ENCODE measurements at regions not wholly inside any gene's neighbourhood (a gene's known extent, or its start where the extent isn't known, plus 50 kb on each side); places are given as distances from the start of the nearest gene placed in this dataset.

DNA sequence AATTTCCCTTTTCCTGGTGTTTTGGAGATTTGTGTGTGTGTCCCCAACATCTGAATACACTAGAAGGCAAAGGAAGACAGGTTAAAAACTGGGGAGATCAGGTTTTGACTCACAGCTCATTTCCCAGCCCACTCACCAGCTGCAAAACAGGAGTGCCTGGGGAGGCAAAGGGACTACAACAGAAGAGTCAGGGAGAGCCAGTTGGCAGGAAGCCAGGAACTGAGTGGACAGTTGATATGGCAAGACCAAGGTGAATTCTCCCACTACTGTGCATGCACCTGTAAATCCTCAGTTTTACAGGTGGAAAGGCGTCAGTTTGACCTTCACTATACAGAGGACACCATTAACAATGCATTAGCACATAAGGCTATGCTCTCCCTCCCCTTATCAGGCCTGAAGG, 901.5 kb upstream of the SEMA6D start:
- Histone ChIP-seq H3K27ac (ENCODE audit: low read length) (no peak overlapping the region), H3K4me3 (ENCODE audit: low read depth in 2 of 2, low read length in 2 of 2) (no peak overlapping the region), H3K9me3 (ENCODE audit: control insufficient read depth, insufficient read depth, low read depth, low read length) (peaks cover 4% of the 10 kb centered on the region; the same call in 1 of the 2 replicates), H3K4me1 (ENCODE audit: control insufficient read depth, insufficient read depth, low read length) (no peaks in the 10 kb centered on the region), H3K27me3 (ENCODE audit: control insufficient read depth, insufficient read depth, low read length) (no peaks in the 10 kb centered on the region), H3K36me3 (ENCODE audit: control insufficient read depth, insufficient read depth, low read length) (no peaks in the 10 kb centered on the region)
- TF ChIP-seq, protein P1, sequence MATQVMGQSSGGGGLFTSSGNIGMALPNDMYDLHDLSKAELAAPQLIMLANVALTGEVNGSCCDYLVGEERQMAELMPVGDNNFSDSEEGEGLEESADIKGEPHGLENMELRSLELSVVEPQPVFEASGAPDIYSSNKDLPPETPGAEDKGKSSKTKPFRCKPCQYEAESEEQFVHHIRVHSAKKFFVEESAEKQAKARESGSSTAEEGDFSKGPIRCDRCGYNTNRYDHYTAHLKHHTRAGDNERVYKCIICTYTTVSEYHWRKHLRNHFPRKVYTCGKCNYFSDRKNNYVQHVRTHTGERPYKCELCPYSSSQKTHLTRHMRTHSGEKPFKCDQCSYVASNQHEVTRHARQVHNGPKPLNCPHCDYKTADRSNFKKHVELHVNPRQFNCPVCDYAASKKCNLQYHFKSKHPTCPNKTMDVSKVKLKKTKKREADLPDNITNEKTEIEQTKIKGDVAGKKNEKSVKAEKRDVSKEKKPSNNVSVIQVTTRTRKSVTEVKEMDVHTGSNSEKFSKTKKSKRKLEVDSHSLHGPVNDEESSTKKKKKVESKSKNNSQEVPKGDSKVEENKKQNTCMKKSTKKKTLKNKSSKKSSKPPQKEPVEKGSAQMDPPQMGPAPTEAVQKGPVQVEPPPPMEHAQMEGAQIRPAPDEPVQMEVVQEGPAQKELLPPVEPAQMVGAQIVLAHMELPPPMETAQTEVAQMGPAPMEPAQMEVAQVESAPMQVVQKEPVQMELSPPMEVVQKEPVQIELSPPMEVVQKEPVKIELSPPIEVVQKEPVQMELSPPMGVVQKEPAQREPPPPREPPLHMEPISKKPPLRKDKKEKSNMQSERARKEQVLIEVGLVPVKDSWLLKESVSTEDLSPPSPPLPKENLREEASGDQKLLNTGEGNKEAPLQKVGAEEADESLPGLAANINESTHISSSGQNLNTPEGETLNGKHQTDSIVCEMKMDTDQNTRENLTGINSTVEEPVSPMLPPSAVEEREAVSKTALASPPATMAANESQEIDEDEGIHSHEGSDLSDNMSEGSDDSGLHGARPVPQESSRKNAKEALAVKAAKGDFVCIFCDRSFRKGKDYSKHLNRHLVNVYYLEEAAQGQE (IDR thresholded peaks at IDR 0.05; ENCODE audit: insufficient read depth in 1 of 2, low read depth in 2 of 2, low read length in 1 of 2), result no peak
- TF ChIP-seq SIN3A (IDR thresholded peaks at IDR 0.05; ENCODE audit: borderline replicate concordance, insufficient read depth, low read depth, low read length), result no peak
- TF ChIP-seq, protein P2, sequence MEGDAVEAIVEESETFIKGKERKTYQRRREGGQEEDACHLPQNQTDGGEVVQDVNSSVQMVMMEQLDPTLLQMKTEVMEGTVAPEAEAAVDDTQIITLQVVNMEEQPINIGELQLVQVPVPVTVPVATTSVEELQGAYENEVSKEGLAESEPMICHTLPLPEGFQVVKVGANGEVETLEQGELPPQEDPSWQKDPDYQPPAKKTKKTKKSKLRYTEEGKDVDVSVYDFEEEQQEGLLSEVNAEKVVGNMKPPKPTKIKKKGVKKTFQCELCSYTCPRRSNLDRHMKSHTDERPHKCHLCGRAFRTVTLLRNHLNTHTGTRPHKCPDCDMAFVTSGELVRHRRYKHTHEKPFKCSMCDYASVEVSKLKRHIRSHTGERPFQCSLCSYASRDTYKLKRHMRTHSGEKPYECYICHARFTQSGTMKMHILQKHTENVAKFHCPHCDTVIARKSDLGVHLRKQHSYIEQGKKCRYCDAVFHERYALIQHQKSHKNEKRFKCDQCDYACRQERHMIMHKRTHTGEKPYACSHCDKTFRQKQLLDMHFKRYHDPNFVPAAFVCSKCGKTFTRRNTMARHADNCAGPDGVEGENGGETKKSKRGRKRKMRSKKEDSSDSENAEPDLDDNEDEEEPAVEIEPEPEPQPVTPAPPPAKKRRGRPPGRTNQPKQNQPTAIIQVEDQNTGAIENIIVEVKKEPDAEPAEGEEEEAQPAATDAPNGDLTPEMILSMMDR (IDR thresholded peaks at IDR 0.05), result no peak
- POLR2A ChIA-PET, result no interaction called here
- CTCF ChIA-PET, result no interaction called here
- in situ Hi-C loops (cut with HindIII; ENCODE audit: low pct_unique_long_range_greater_than_20kb, low sequenced_read_pairs) (no loop called here), intact Hi-C loops (cut with micrococcal nuclease; ENCODE audit: unreplicated experiment) (no loop called here)
- no TSS peak for BruUV-seq (replicated peaks)
- no peak for ATAC-seq
- no peak for DNase-seq (ENCODE audit: low read depth, low spot score)

- ChIA-PET CTCF (no interaction called here), POLR2A (no interaction called here)
- in situ Hi-C loops (cut with HindIII; ENCODE audit: low pct_unique_long_range_greater_than_20kb, low sequenced_read_pairs) (no loop called here), intact Hi-C loops (cut with micrococcal nuclease; ENCODE audit: unreplicated experiment) (no loop called here)
- H3K4me1 ChIP-seq (ENCODE audit: control insufficient read depth, insufficient read depth, low read length), result no peaks in the 10 kb centered on the region
- ATAC-seq (no peak), DNase-seq (ENCODE audit: low read depth, low spot score) (no peak)
- H3K9me3 ChIP-seq (ENCODE audit: control insufficient read depth, insufficient read depth, low read depth, low read length), result no peaks in the 10 kb centered on the region
- H3K27ac ChIP-seq (ENCODE audit: low read length), result no peak overlapping the region
- TF ChIP-seq POLR2AphosphoS5 (IDR thresholded peaks at IDR 0.05; ENCODE audit: low read depth, low read length), result no peak
- TF ChIP-seq, protein P1 (IDR thresholded peaks at IDR 0.05; ENCODE audit: insufficient read depth in 1 of 2, low read depth in 2 of 2, low read length in 1 of 2), result no peak
- TF ChIP-seq, protein P2 (IDR thresholded peaks at IDR 0.05), result no peak
- no peak for TF ChIP-seq SIN3A (IDR thresholded peaks at IDR 0.05; ENCODE audit: borderline replicate concordance, insufficient read depth, low read depth, low read length)
- TF ChIP-seq TCF7L2 (IDR thresholded peaks at IDR 0.05; ENCODE audit: low read depth, low read length), result no peak
- BruUV-seq (replicated peaks), result no TSS peak
- H3K4me3 ChIP-seq (ENCODE audit: low read depth in 2 of 2, low read length in 2 of 2), result no peak overlapping the region
- no peaks in the 10 kb centered on the region for H3K27me3 ChIP-seq (ENCODE audit: control insufficient read depth, insufficient read depth, low read length)
- no peaks in the 10 kb centered on the region for H3K36me3 ChIP-seq (ENCODE audit: control insufficient read depth, insufficient read depth, low read length)
These were observed 868.6 kb upstream of the SEMA6D start for GRCh38 chr15:46848704-46849103.
